Erythroblast (primary cell): ENCODE measurements at regions not wholly inside any gene's neighbourhood (a gene's known extent, or its start where the extent isn't known, plus 50 kb on each side); places are given as distances from the start of the nearest gene placed in this dataset.
"Not testable (repeated sequence)": the region's sequence is repeated elsewhere in the genome, so short reads cannot be mapped to it uniquely, and the experiment has no call there.

Source experiments
- GATA1 ChIP-seq: IDR thresholded peaks from 2 replicates; pipeline ENCODE4 v1.6.1; 2011; ENCODE audit warnings: low read depth, mild to moderate bottlenecking, control low read depth, low read length, moderate library complexity
- POLR2A ChIP-seq: IDR thresholded peaks from 2 replicates; pipeline ENCODE4 v1.6.1; 2011; ENCODE audit warnings: mild to moderate bottlenecking, low read length

GRCh38 chr3:29182828-29183227, 98.0 kb upstream of the RBMS3 start:
- TF ChIP-seq POLR2A, GATA1: not testable (repeated sequence)
